ENCODE measurements at regions not wholly inside any gene's neighbourhood (a gene's known extent, or its start where the extent isn't known, plus 50 kb on each side); places are given as distances from the start of the nearest gene placed in this dataset.

DNA sequence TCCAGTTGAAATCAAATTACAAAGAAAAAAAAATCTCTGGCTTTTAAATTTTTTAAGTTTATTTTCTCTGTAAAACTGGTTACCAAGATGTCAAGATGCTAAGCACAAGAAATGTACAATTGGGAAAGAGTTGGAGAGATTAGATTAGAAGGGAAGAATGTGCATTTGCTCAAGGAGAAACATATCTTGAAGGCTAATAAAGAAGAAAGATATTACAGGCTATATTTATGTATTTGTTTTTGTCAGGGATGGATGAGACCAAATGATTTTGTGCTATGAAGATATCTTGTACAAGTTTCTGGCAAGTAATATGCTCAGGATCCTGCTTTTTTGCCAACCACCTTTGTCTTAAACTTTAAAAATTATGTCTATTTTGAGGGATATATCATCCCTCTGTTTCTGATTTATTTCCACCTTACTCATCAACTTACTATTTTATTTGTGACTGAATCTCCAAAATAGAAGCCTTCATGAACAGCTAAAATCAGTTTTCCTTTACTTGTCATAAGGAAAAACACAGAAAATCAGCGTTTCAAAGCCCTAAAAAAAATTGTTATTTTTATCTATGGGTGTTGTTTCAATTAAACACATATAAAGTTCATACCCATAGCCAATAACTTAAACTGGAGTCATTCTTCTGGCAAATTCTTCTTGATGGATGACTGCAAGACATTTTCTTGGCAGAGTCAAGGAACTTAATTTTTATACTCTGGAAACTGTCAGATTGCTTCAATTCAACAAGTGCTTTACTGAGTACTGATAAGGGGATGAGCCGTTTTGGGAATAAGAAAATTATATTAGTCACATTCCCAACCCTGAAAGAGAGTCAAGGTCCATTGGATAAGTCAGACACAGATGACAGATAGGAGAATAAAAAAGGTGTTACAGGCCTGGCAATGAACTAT lies 141.8 kb downstream of the CTH start:
- H3K4me2 ChIP-seq (ENCODE audit: low read depth, low read length): no peak overlapping the region
- in situ Hi-C loops (cut with HindIII; ENCODE audit: extremely low pct_ligation_motif_present, low pct_unique_long_range_greater_than_20kb): no loop called here
- FAIRE-seq: no peak
- no peaks in the 10 kb centered on the region for H3K4me1 ChIP-seq (ENCODE audit: insufficient read depth, low read length)
- H2AFZ ChIP-seq (ENCODE audit: low read length): no peak overlapping the region
- no peak overlapping the region for H3K4me3 ChIP-seq (replicated peaks in 1 of 3; ENCODE audit: insufficient read depth in 1 of 3, low read depth in 2 of 3, low read length in 3 of 3)
- H3K36me3 ChIP-seq (replicated peaks in 1 of 2; ENCODE audit: control insufficient read depth in 1 of 2, insufficient read depth in 2 of 2, low read length in 2 of 2): no peaks in the 10 kb centered on the region
- CTCF ChIA-PET (ENCODE audit: low intra/inter-chr PET ratio, low total read pairs): no interaction called here
- no peak for ATAC-seq
- H3K9me3 ChIP-seq (ENCODE audit: low read length): no peaks in the 10 kb centered on the region
- H3K9ac ChIP-seq (ENCODE audit: insufficient read depth, low read depth, low read length): no peak overlapping the region
- H3K79me2 ChIP-seq (ENCODE audit: insufficient read depth, low read length): no peaks in the 10 kb centered on the region
- POLR2A ChIA-PET: no interaction called here
- BruUV-seq (replicated peaks): no TSS peak
- intact Hi-C loops (cut with micrococcal nuclease; ENCODE audit: unreplicated experiment): no loop called here
- TF ChIP-seq TAF15 (IDR thresholded peaks at IDR 0.05; ENCODE audit: low read depth, low read length, poor library complexity, severe bottlenecking): no peak
- no peak for TF ChIP-seq RBM39 (IDR thresholded peaks at IDR 0.05; ENCODE audit: low read depth, low read length, poor library complexity, severe bottlenecking)
- TF ChIP-seq ZNF792 (CRISPR knock-in tag; IDR thresholded peaks at IDR 0.05): no peak
- no peak for TF ChIP-seq ZNF616 (CRISPR knock-in tag; IDR thresholded peaks at IDR 0.05; ENCODE audit: low read depth)
- TF ChIP-seq, protein P1, sequence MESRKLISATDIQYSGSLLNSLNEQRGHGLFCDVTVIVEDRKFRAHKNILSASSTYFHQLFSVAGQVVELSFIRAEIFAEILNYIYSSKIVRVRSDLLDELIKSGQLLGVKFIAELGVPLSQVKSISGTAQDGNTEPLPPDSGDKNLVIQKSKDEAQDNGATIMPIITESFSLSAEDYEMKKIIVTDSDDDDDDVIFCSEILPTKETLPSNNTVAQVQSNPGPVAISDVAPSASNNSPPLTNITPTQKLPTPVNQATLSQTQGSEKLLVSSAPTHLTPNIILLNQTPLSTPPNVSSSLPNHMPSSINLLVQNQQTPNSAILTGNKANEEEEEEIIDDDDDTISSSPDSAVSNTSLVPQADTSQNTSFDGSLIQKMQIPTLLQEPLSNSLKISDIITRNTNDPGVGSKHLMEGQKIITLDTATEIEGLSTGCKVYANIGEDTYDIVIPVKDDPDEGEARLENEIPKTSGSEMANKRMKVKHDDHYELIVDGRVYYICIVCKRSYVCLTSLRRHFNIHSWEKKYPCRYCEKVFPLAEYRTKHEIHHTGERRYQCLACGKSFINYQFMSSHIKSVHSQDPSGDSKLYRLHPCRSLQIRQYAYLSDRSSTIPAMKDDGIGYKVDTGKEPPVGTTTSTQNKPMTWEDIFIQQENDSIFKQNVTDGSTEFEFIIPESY (CRISPR knock-in tag; IDR thresholded peaks at IDR 0.05): no peak
- H4K20me1 ChIP-seq (ENCODE audit: insufficient read depth, low read length): no peaks in the 10 kb centered on the region
- DNase-seq (ENCODE audit: low spot score): no peak
- 0% methylated on average over 2 of the region's 2 CpGs for WGBS (ENCODE audit: low lambda C conversion rate)
- no peaks in the 10 kb centered on the region; a peak in 1 of 5 replicates for H3K27me3 ChIP-seq (ENCODE audit: control insufficient read depth in 1 of 2, insufficient read depth in 2 of 2, low read length in 2 of 2)
- H3K27ac ChIP-seq (ENCODE audit: extremely low read length, insufficient read depth, low read length): no peak overlapping the region

DNA sequence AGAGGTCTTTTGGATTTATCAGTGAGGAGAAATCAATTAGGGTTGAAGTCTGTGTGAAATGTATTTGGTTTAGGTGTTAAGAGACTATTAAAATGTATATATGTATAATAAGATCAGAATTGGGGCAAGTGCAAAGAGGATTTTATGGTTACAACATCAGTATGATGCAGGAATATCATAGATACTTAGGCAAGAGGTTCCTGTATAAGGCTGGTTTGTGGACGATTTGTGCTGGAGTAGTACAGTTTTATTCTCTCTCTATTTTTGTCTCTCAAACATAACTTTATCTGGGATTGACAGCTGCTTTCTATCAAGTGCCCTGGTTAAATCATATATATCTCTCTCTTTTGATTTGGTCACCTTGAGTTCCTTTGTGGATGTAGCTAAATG lies 142.5 kb downstream of the CTH start:
- H3K27me3 ChIP-seq (ENCODE audit: control insufficient read depth in 1 of 2, insufficient read depth in 2 of 2, low read length in 2 of 2): no peaks in the 10 kb centered on the region; a peak in 1 of 5 replicates
- DNase-seq (ENCODE audit: low spot score): no peak
- in situ Hi-C loops (cut with HindIII; ENCODE audit: extremely low pct_ligation_motif_present, low pct_unique_long_range_greater_than_20kb): no loop called here
- no peak for ATAC-seq
- WGBS (ENCODE audit: low lambda C conversion rate): 5% methylated on average over 1 of the region's 1 CpG
- no peaks in the 10 kb centered on the region for H3K9me3 ChIP-seq (ENCODE audit: low read length)
- H3K79me2 ChIP-seq (ENCODE audit: insufficient read depth, low read length): no peaks in the 10 kb centered on the region
- ChIA-PET POLR2A (no interaction called here), CTCF (ENCODE audit: low intra/inter-chr PET ratio, low total read pairs) (no interaction called here)
- intact Hi-C loops (cut with micrococcal nuclease; ENCODE audit: unreplicated experiment): no loop called here
- no peak overlapping the region for H3K27ac ChIP-seq (ENCODE audit: extremely low read length, insufficient read depth, low read length)
- H3K4me1 ChIP-seq (ENCODE audit: insufficient read depth, low read length): no peaks in the 10 kb centered on the region
- H3K9ac ChIP-seq (ENCODE audit: insufficient read depth, low read depth, low read length): no peak overlapping the region
- no peak overlapping the region for H3K4me2 ChIP-seq (ENCODE audit: low read depth, low read length)
- no peak overlapping the region for H3K4me3 ChIP-seq (replicated peaks in 1 of 3; ENCODE audit: insufficient read depth in 1 of 3, low read depth in 2 of 3, low read length in 3 of 3)
- H2AFZ ChIP-seq (ENCODE audit: low read length): no peak overlapping the region
- H3K36me3 ChIP-seq (replicated peaks in 1 of 2; ENCODE audit: control insufficient read depth in 1 of 2, insufficient read depth in 2 of 2, low read length in 2 of 2): no peaks in the 10 kb centered on the region
- no TSS peak for BruUV-seq (replicated peaks)
- no peaks in the 10 kb centered on the region for H4K20me1 ChIP-seq (ENCODE audit: insufficient read depth, low read length)
- no peak for FAIRE-seq
- no peak for TF ChIP-seq JUND (CRISPR knock-in tag; IDR thresholded peaks at IDR 0.05)
- TF ChIP-seq SMARCE1 (IDR thresholded peaks at IDR 0.05; ENCODE audit: borderline replicate concordance): no peak
- no peak for TF ChIP-seq POGZ (CRISPR knock-in tag; IDR thresholded peaks at IDR 0.05)
- no peak for TF ChIP-seq ZBTB1 (CRISPR knock-in tag; IDR thresholded peaks at IDR 0.05; ENCODE audit: borderline replicate concordance)
- TF ChIP-seq SRSF4 (IDR thresholded peaks at IDR 0.05; ENCODE audit: low read depth, low read length, poor library complexity, severe bottlenecking): no peak
- TF ChIP-seq, protein P2, sequence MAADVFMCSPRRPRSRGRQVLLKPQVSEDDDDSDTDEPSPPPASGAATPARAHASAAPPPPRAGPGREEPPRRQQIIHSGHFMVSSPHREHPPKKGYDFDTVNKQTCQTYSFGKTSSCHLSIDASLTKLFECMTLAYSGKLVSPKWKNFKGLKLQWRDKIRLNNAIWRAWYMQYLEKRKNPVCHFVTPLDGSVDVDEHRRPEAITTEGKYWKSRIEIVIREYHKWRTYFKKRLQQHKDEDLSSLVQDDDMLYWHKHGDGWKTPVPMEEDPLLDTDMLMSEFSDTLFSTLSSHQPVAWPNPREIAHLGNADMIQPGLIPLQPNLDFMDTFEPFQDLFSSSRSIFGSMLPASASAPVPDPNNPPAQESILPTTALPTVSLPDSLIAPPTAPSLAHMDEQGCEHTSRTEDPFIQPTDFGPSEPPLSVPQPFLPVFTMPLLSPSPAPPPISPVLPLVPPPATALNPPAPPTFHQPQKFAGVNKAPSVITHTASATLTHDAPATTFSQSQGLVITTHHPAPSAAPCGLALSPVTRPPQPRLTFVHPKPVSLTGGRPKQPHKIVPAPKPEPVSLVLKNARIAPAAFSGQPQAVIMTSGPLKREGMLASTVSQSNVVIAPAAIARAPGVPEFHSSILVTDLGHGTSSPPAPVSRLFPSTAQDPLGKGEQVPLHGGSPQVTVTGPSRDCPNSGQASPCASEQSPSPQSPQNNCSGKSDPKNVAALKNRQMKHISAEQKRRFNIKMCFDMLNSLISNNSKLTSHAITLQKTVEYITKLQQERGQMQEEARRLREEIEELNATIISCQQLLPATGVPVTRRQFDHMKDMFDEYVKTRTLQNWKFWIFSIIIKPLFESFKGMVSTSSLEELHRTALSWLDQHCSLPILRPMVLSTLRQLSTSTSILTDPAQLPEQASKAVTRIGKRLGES (CRISPR knock-in tag; IDR thresholded peaks at IDR 0.05; ENCODE audit: borderline replicate concordance): no peak
- TF ChIP-seq MYC (CRISPR knock-in tag; IDR thresholded peaks at IDR 0.05; ENCODE audit: borderline replicate concordance): no peak
- TF ChIP-seq ZNF788 (CRISPR knock-in tag; IDR thresholded peaks at IDR 0.05; ENCODE audit: borderline replicate concordance): no peak
